Glutamatergic neuron (in vitro differentiated cells): ENCODE measurements at regions not wholly inside any gene's neighbourhood (a gene's known extent, or its start where the extent isn't known, plus 50 kb on each side); places are given as distances from the start of the nearest gene placed in this dataset.

ENCODE experiments used
- DNase-seq: peaks from one replicate; pipeline ENCODE4 v3.0.0; 2022
- H3K27ac Mint-ChIP-seq: one replicate; pipeline ENCODE4 v1.8.0; 2020; ENCODE audit warnings: mild to moderate bottlenecking, mixed read lengths, inconsistent platforms; ENCODE audit not compliant: unreplicated experiment
- H3K27me3 Mint-ChIP-seq: one replicate; pipeline ENCODE4 v1.8.0; 2020; ENCODE audit warnings: mild to moderate bottlenecking, moderate library complexity, mixed read lengths, inconsistent platforms; ENCODE audit not compliant: unreplicated experiment
- H3K36me3 Mint-ChIP-seq: one replicate; pipeline ENCODE4 v1.8.0; 2020; ENCODE audit warnings: mild to moderate bottlenecking, mixed read lengths, inconsistent platforms; ENCODE audit not compliant: unreplicated experiment
- H3K4me1 Mint-ChIP-seq: one replicate; pipeline ENCODE4 v1.8.0; 2020; ENCODE audit warnings: mild to moderate bottlenecking, low read depth, mixed read lengths, inconsistent platforms; ENCODE audit not compliant: unreplicated experiment
- H3K4me3 Mint-ChIP-seq: one replicate; pipeline ENCODE4 v1.8.0; 2020; ENCODE audit warnings: mild to moderate bottlenecking, mixed read lengths, inconsistent platforms; ENCODE audit not compliant: unreplicated experiment
- H3K9me3 Mint-ChIP-seq: one replicate; pipeline ENCODE4 v1.8.0; 2020; ENCODE audit warnings: mild to moderate bottlenecking, moderate library complexity, mixed read lengths, inconsistent platforms; ENCODE audit not compliant: unreplicated experiment
- TF ChIP-seq, protein P1 (sequence below): fragments of 200-600 bp; sonication (generic); IDR thresholded peaks from one replicate; pipeline ENCODE4 v1.5.0; 2021; ENCODE audit not compliant: partially characterized antibody, unreplicated experiment

DNA sequence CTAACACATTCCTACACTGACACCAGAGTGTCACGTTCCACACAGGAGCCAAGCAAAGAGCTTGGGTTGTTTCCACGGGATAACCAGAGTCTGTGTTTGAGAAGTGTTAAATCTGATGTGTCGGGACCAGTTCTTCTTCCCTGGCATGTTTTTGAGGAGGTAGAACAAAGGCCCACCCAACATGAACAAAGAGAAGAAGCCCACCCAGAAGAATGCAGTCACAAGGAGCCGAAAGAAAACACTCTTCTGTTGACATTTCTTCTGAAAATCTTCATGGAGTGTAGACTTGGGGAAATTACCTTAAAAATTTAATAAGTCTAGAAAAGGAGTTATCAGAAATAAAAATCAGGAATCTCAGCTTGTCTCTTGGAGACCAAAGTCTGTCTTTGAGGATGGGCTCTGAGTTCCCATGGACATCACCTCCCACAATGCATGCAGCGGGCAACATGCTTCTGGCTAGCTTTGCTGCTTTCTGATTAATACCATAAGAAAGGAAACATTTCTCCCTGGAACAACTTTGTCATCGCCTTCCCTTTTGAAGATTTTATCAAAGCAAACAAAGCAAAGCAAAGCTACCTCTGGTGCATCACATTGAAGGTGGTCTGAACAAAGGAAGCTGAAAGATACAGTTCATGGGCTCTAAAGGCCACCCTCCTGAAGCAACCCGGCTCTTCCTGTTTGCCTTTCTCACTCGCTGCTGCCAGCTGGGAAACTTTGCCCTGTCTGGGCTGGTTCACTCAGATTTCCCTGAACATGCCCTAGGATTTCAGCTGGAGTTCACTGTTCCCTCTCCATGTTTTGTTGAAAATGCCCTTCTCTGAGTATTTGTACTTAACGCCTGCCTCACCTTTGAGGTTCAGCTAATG is 448.1 kb downstream of the KIF16B start:
- no peaks in the 10 kb centered on the region for H3K4me1 Mint-ChIP-seq
- H3K4me3 Mint-ChIP-seq = no peak overlapping the region
- DNase-seq = no peak
- H3K36me3 Mint-ChIP-seq = peaks cover 3% of the 10 kb centered on the region
- H3K27me3 Mint-ChIP-seq = no peaks in the 10 kb centered on the region
- no peak overlapping the region for H3K27ac Mint-ChIP-seq
- TF ChIP-seq, protein P1, sequence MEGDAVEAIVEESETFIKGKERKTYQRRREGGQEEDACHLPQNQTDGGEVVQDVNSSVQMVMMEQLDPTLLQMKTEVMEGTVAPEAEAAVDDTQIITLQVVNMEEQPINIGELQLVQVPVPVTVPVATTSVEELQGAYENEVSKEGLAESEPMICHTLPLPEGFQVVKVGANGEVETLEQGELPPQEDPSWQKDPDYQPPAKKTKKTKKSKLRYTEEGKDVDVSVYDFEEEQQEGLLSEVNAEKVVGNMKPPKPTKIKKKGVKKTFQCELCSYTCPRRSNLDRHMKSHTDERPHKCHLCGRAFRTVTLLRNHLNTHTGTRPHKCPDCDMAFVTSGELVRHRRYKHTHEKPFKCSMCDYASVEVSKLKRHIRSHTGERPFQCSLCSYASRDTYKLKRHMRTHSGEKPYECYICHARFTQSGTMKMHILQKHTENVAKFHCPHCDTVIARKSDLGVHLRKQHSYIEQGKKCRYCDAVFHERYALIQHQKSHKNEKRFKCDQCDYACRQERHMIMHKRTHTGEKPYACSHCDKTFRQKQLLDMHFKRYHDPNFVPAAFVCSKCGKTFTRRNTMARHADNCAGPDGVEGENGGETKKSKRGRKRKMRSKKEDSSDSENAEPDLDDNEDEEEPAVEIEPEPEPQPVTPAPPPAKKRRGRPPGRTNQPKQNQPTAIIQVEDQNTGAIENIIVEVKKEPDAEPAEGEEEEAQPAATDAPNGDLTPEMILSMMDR = no peak
- no peaks in the 10 kb centered on the region for H3K9me3 Mint-ChIP-seq

DNA sequence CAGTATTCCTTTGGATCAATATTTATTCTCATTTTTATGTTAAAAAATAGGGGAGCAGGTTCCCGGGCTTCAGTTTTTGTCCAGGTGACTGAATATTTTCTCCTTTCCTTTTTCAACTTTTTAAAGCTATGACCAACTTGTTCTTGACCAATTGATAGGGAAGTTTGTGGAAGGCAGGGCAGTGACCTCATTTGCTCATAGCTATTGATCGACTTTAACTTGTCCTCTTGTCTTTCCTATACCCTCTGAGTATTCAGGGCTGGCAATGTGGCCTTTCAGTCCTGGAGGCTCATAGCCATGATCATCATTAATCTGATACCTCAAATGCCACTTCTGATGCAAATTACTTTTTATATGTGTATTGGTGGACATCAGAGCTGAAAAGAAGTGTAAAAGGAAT is 448.8 kb downstream of the KIF16B start:
- peaks cover 3% of the 10 kb centered on the region for H3K36me3 Mint-ChIP-seq
- no peak for DNase-seq
- no peak overlapping the region for H3K4me3 Mint-ChIP-seq
- TF ChIP-seq, protein P1 = no peak
- H3K27me3 Mint-ChIP-seq = no peaks in the 10 kb centered on the region
- no peaks in the 10 kb centered on the region for H3K4me1 Mint-ChIP-seq
- H3K27ac Mint-ChIP-seq = no peak overlapping the region
- no peaks in the 10 kb centered on the region for H3K9me3 Mint-ChIP-seq

DNA sequence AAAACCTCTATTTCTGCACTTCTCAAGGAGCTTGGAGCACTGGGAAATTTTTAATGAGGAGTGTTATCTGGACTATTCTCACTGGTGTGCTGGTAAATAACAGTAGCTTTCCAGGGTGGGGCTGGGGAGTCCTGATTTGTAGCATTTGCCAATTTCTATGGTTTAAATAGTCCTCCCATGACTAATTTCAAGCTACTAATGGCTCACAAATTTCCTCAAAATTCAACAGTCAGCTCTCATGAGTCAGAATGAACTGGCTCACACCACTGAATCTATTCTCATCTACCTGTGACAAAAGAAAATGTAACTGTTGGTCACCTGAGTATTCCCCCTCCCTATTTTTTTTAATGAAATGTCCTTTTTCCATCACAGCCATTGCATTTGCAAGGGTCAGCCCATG is 449.6 kb downstream of the KIF16B start:
- TF ChIP-seq, protein P1 = no peak
- no peak for DNase-seq
- Mint-ChIP-seq H3K36me3 (peaks cover 2% of the 10 kb centered on the region), H3K4me1 (no peaks in the 10 kb centered on the region), H3K27ac (no peak overlapping the region), H3K27me3 (no peaks in the 10 kb centered on the region), H3K9me3 (no peaks in the 10 kb centered on the region), H3K4me3 (no peak overlapping the region)

DNA sequence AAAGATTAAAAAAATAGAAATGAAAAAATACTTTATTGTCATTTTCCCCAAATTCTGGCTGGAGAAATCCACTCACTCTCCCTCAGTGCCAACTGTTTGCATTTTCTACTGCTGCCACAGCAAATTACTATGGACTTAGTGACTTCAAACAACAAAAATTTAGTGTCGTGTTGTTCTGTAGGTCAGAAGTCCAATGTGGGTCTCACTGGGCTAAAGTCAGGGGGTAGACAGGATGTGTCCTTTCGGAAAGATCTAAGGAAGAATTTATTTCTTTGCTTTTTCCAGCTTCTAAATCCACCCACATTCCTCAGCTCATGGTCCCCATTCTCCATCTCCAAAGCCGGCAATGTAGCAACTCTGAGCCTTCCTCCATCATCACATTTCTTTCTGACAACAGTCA is 453.3 kb downstream of the KIF16B start:
- Mint-ChIP-seq H3K27ac (no peak overlapping the region), H3K27me3 (no peaks in the 10 kb centered on the region), H3K4me1 (no peaks in the 10 kb centered on the region), H3K9me3 (no peaks in the 10 kb centered on the region), H3K4me3 (no peak overlapping the region), H3K36me3 (peaks cover 3% of the 10 kb centered on the region)
- TF ChIP-seq, protein P1 = no peak
- DNase-seq = no peak

DNA sequence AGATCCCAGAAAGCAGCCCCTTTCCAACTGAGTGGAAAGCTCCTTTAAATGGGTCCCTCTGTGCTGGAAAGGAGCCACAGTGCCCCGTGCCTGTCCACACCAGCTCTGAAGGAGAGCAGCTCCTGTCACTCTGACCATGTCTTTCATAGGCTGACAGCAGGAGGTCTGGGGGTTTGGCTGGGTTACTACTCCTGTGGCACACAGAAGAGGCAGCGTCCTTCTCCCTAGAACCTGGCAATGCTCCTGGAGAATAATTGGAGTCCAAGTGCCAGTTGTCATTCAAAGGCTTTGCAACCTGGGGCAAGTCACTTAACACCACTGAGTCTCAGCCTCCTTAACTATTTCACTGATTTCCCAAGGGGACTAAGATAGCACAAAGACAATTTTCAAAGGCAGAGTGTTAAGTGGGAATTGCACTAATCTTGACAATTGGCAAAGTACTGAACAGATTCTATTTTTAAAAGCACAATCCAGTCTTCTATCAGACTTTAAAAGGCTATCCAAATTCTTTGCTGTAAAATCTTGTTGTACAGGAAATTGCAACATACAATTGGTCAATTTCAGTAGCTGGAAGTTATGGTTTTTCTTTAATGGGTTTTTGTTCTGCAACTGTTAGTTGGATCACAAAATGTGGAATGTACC is 457.2 kb downstream of the KIF16B start:
- Mint-ChIP-seq H3K4me1 (no peaks in the 10 kb centered on the region), H3K27ac (no peak overlapping the region), H3K4me3 (no peak overlapping the region), H3K27me3 (no peaks in the 10 kb centered on the region), H3K9me3 (no peaks in the 10 kb centered on the region), H3K36me3 (peaks cover 3% of the 10 kb centered on the region)
- TF ChIP-seq, protein P1 = no peak
- DNase-seq = no peak
